Femur (tissue), 1 donor: ENCODE measurements at regions not wholly inside any gene's neighbourhood (a gene's known extent, or its start where the extent isn't known, plus 50 kb on each side); places are given as distances from the start of the nearest gene placed in this dataset.
"Not testable (repeated sequence)": the region's sequence is repeated elsewhere in the genome, so short reads cannot be mapped to it uniquely, and the experiment has no call there.

Experiments used
- DNase-seq: peaks from one replicate; pipeline ENCODE4 v3.0.0-alpha.2; 2017

DNA sequence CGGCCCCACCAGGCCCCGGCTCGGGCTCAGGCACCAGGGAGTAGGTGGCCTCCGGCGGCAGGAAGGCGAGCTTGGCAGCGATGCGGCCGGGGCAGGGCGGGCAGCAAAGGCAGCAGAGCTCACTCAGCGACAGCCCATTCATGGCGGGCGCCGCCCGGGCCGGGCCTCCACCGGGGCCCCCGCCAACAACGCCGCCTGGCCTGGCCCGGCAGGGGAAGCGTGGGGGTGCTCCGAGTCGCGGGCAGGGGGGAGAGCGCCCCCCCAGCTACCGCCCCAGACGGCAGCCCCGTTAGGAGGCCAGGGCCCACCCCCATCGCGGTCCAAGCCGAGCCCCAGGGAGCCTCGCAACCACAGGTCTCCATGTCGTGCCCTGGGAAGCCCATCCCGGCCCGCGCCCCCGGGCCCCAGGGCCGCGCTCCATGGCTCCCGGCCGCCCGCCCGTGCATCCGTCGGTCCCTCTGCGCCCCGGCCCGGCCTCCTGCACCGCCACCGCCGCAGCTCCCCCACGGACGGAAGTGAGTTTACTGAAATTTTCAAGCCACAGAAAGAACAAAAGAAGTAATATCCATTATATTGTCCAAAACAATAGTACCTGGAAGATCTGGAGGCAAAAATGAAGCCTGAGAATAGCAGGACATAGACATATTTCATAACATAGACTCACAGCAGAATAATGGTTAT, 126.6 kb upstream of the VPREB1 start:
- not testable (repeated sequence) for DNase-seq

DNA sequence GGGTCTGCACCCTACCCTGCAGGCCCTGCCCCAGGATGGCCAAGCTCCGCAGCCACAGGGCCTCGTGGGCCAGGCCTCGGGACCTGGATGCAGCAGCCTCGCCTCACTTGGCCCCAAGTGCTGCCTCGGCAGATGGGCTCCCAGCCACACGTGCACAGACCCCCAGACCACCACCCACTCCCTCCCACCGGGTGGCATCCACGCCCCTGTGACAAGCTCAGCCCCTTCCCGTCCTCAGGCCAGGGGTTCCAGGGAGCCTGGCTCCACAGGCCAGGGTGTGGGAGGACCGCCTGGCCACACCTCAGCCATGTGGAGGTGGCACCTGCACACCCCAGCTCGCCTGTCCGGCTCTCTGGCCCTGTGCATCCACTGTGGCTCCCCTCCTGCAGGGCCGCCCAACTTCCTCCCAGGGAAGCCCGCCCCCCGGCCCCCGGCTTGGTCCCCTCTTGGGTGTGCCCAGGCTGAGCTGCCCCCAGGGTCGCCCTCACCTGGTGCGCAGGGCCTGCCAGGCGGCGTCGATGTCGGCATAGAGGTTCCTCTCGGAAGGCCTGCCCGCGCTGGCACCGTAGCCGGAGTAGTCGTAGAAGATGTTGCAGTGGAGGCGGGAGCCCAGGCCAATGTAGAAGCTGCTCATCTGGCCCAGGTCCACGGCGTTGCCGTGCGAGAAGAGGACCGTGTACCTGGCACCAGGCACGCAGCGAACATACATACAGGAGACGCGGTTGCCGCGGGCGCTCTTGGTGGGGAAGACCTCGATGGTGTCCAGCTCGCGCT, 127.4 kb upstream of the VPREB1 start:
- not testable (repeated sequence) for DNase-seq

GRCh38 chr22:22113701-22114100, 130.9 kb upstream of the VPREB1 start:
- no peak for DNase-seq

DNA sequence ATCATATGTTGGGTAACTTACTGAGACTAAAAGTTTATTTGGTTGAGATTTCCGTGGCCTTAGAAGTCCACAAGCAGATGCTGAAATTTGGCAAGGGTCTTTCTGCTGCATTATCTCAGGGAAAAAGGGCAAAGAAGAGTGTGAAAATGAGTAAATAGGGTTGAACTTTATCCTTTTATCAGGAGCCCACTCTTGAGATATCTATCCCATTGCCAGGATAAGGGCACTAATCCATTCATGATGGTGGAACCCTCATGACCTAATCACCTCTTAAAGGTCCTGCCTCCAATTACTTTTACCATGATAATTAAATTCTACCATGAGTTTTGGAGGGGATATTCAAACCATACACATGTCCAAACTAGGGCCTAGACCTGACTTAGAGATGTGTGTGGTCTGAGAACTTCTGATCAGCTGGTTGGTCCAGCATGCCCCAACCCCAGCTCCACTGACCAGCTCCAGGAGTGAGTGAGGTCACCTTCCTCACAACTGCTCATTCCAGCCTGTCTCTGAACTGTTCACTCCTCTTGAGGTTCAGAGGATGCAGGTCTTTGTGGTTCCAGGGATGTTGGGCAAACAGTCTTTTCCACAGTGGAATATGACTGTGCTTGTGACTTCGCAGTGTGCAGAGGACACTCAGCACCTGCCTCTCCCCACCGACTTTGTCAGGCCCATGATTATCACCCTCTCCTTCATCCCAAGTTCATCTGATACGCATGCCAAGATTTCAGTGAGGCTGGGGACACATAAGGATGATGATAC, 130.1 kb upstream of the TOP3B start:
- no peak for DNase-seq

GRCh38 chr22:22111983-22112382, 129.4 kb upstream of the TOP3B start:
- DNase-seq, result no peak

- DNase-seq, result no peak
Measured at GRCh38 chr22:22111267-22111751, 128.7 kb upstream of the TOP3B start.

- DNase-seq, result peak; percentile 63
Measured at GRCh38 chr22:22110548-22111266, 128.1 kb upstream of the TOP3B start.

GRCh38 chr22:22109693-22110466, 127.3 kb upstream of the TOP3B start:
- no peak for DNase-seq

DNA sequence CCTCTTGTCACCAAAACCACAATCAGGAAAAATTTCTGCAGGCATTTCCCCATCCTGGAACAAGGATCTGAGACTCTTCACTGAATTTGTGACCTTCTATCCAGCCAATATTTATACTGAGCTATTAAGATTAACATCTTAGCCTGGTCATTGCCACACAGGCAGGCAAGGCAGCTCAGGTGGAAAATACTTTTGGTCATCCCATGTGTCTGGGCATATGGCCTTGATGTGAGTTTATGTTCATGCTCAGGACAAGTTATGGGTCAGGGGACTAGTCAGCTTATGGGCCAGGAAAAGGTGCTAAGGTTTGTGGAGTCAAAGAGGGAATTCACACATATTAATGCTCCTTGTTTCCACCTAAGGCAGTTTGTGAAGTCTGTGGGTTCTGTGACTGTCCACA, 124.3 kb upstream of the TOP3B start:
- DNase-seq, result no peak

DNA sequence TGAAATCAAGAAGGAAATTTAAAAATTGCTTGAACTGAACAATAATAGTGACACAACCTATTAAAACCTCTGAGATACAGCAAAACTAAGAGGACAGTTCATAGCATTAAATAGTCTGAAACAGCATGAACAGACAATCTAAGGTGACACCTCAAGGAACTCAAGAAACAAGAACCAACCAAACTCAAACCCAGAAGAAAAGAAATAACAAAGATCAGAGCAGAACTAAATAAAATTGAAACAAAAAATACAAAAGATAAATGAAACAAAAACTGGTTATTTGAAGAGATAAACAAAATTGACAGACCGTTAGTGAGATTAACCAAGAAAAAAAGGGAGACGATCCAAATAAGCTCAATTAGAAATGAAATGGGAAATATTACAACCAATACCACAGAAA, 122.8 kb upstream of the TOP3B start:
- DNase-seq, result no peak

- DNase-seq, result no peak
Measured at GRCh38 chr22:22103078-22103875, 120.7 kb upstream of the TOP3B start.

DNA sequence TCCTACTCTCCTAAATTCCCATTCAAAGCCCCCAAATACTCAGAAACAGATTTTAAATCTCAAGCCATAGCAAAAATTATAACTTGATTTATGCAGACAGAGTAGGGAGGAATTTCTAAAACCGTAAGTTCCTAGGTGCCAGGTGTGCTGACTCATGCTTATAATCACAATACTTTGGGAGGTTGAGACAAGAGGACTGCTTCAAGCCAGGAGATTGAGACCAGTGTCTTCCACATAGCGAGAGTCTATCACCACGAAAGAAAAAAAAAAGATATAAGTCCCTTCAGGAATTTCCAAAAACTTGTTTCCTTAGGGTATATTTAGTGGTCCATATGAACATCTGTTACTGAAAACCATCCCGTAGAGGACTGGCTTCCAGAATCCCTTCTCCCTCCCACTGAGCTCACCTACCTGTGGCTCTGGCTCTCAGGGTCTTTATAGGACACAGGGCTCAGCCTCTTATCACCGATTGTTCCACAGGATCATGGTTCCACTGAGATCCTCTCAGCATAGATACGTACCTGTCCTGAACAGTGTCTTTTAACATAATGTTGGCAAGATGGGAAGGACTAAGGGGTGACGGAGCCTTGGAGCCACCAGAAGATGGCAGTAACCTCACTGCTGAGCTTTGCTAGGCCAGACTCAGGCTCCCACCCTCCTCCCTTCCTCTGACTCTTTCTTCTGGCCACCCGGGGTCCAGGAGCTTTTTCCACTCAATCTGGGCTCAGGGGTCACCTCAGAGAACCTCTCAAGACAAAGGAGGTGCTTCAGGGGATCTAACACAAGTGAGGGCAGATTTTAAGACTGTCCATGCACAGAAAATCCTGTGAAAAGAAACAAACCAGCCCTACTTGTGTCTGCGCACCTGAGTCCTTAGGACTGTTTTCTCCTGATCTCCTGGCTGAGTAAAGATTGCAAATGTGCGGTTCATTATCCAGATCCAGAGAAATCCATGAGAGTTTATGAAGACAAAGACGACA, 117.5 kb upstream of the TOP3B start:
- DNase-seq, result no peak

GRCh38 chr22:22099194-22099486, 116.6 kb upstream of the TOP3B start:
- no peak for DNase-seq

- no peak for DNase-seq
Measured at GRCh38 chr22:22098457-22099193, 116.0 kb upstream of the TOP3B start.

- no peak for DNase-seq
Measured at GRCh38 chr22:22097727-22098228, 115.2 kb upstream of the TOP3B start.

- DNase-seq, result no peak
Measured at GRCh38 chr22:22094921-22095320, 112.3 kb upstream of the TOP3B start.

GRCh38 chr22:22094514-22094913, 111.9 kb upstream of the TOP3B start:
- DNase-seq, result no peak

DNA sequence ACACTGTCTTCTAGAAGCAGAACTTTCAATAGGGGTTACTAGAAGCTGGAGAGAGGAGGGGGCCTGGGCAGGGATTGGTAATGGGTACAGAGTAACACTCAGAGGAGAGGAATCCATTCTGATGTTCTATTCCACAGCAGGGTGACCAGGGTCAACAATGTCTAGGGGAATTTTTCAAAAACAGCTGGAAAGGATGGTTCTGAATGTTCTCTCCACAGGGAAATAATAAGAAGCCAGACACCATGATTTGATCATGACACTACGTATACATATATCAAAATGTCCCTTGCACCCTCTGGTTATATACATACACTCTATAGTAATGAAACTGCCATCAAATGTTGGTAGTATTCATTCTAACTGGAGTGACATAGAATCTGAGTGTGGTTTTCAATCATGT, 111.2 kb upstream of the TOP3B start:
- no peak for DNase-seq

- DNase-seq, result no peak
Measured at GRCh38 chr22:22092974-22093373, 110.4 kb upstream of the TOP3B start.
